ENCODE measurements at regions not wholly inside any gene's neighbourhood (a gene's known extent, or its start where the extent isn't known, plus 50 kb on each side); places are given as distances from the start of the nearest gene placed in this dataset.

GRCh38 chr3:36166477-36166876 is 213.8 kb upstream of the STAC start:
- Histone ChIP-seq H3K36me3 (no peaks in the 10 kb centered on the region), H3K4me1 (no peaks in the 10 kb centered on the region), H3K4me3 (no peak overlapping the region), H3K27ac (no peak overlapping the region), H3K9me3 (no peaks in the 10 kb centered on the region), H3K27me3 (no peaks in the 10 kb centered on the region)
- no peak for ATAC-seq (ENCODE audit: low FRiP score in 2 of 2)
- TF ChIP-seq EP300 (IDR thresholded peaks at IDR 0.05): no peak
- no peak for TF ChIP-seq CTCF (IDR thresholded peaks at IDR 0.05)
- TF ChIP-seq POLR2AphosphoS5 (IDR thresholded peaks at IDR 0.05): no peak
- TF ChIP-seq POLR2A (IDR thresholded peaks at IDR 0.05): no peak
- no peak for DNase-seq
- 94 to 95% methylated on average over 3 of the region's 3 CpGs for WGBS, 2 donors

GRCh38 chr3:36172699-36173098 is 207.6 kb upstream of the STAC start:
- no peak for TF ChIP-seq CTCF (IDR thresholded peaks at IDR 0.05)
- no peak for TF ChIP-seq POLR2AphosphoS5 (IDR thresholded peaks at IDR 0.05)
- no peak for TF ChIP-seq EP300 (IDR thresholded peaks at IDR 0.05)
- TF ChIP-seq POLR2A (IDR thresholded peaks at IDR 0.05): no peak
- H3K9me3 ChIP-seq: no peaks in the 10 kb centered on the region
- whole genome bisulfite sequencing, 2 donors: 79 to 85% methylated on average over 2 of the region's 2 CpGs

GRCh38 chr3:36175113-36175812 is 205.0 kb upstream of the STAC start:
- peak in 1 of 2 donors; percentile 55 for ATAC-seq (ENCODE audit: low FRiP score in 2 of 2)
- peak in 1 of 2 donors; percentile 61 for DNase-seq
- 72 to 88% methylated on average over 2 of the region's 2 CpGs for WGBS, 2 donors
- TF ChIP-seq POLR2A (IDR thresholded peaks at IDR 0.05): no peak
- TF ChIP-seq EP300 (IDR thresholded peaks at IDR 0.05): no peak
- TF ChIP-seq POLR2AphosphoS5 (IDR thresholded peaks at IDR 0.05): no peak
- TF ChIP-seq CTCF (IDR thresholded peaks at IDR 0.05): no peak
- Histone ChIP-seq H3K4me3 (no peak overlapping the region), H3K27ac (no peak overlapping the region), H3K36me3 (no peaks in the 10 kb centered on the region), H3K27me3 (no peaks in the 10 kb centered on the region), H3K4me1 (no peaks in the 10 kb centered on the region), H3K9me3 (no peaks in the 10 kb centered on the region)

More at GRCh38 chr3:36172699-36173098, 207.6 kb upstream of the STAC start:
- Histone ChIP-seq H3K4me1 (no peaks in the 10 kb centered on the region), H3K4me3 (no peak overlapping the region), H3K27me3 (no peaks in the 10 kb centered on the region), H3K27ac (no peak overlapping the region), H3K36me3 (no peaks in the 10 kb centered on the region)
- no peak for ATAC-seq (ENCODE audit: low FRiP score in 2 of 2)
- no peak for DNase-seq

- no peak for ATAC-seq (ENCODE audit: low FRiP score in 2 of 2)
- Histone ChIP-seq H3K27me3 (no peaks in the 10 kb centered on the region), H3K4me3 (no peak overlapping the region), H3K27ac (no peak overlapping the region), H3K9me3 (no peaks in the 10 kb centered on the region), H3K4me1 (no peaks in the 10 kb centered on the region), H3K36me3 (no peaks in the 10 kb centered on the region)
- DNase-seq: no peak
- no peak for TF ChIP-seq POLR2AphosphoS5 (IDR thresholded peaks at IDR 0.05)
- TF ChIP-seq CTCF (IDR thresholded peaks at IDR 0.05): no peak
- TF ChIP-seq EP300 (IDR thresholded peaks at IDR 0.05): no peak
- no peak for TF ChIP-seq POLR2A (IDR thresholded peaks at IDR 0.05)
- WGBS, 2 donors: 49% methylated on average over 2 of the region's 2 CpGs; no CpG with 5 or more reads in 1 of the 2 donors
These were observed 204.3 kb upstream of the STAC start for GRCh38 chr3:36175916-36176461.

- H3K9me3 ChIP-seq: no peaks in the 10 kb centered on the region
- WGBS, 2 donors: 82 to 86% methylated on average over 1 of the region's 1 CpG
- H3K27me3 ChIP-seq: no peaks in the 10 kb centered on the region
- no peaks in the 10 kb centered on the region for H3K4me1 ChIP-seq
- no peak for ATAC-seq (ENCODE audit: low FRiP score in 2 of 2)
- no peak overlapping the region for H3K27ac ChIP-seq
- no peaks in the 10 kb centered on the region for H3K36me3 ChIP-seq
- DNase-seq: no peak
- H3K4me3 ChIP-seq: no peak overlapping the region
- TF ChIP-seq EP300 (IDR thresholded peaks at IDR 0.05): no peak
- no peak for TF ChIP-seq POLR2AphosphoS5 (IDR thresholded peaks at IDR 0.05)
- no peak for TF ChIP-seq POLR2A (IDR thresholded peaks at IDR 0.05)
These were observed 202.3 kb upstream of the STAC start for GRCh38 chr3:36178018-36178417.

Data from upper lobe of left lung (tissue), 6 donors.